GM13976 (cell line): ENCODE measurements at regions not wholly inside any gene's neighbourhood (a gene's known extent, or its start where the extent isn't known, plus 50 kb on each side); places are given as distances from the start of the nearest gene placed in this dataset.

Experiments
- DNase-seq: peaks from one replicate; pipeline ENCODE4 v3.0.0; 2012; ENCODE audit warnings: low spot score
- CTCF ChIP-seq: IDR thresholded peaks from 2 replicates; pipeline ENCODE4 v1.5.1; 2012; ENCODE audit warnings: borderline replicate concordance, mild to moderate bottlenecking; ENCODE audit not compliant: insufficient read depth; ENCODE audit errors: extremely low read depth, missing control alignments, control extremely low read depth
- in situ Hi-C: fragments of 300-500 bp; cut with MboI; formaldehyde crosslinking; loops from one replicate; pipeline ENCODE4 v1.12.0; 2022; ENCODE audit warnings: low sequenced_read_pairs, mixed read lengths, inconsistent platforms; ENCODE audit not compliant: unreplicated experiment

GRCh38 chr2:236405357-236405756, 141.2 kb upstream of the ASB18 start:
- TF ChIP-seq CTCF, result no peak
- in situ Hi-C loops, result no loop called here
- no peak for DNase-seq

- in situ Hi-C loops, result no loop called here
Measured at GRCh38 chr2:236408090-236408489, 143.9 kb upstream of the ASB18 start.

DNA sequence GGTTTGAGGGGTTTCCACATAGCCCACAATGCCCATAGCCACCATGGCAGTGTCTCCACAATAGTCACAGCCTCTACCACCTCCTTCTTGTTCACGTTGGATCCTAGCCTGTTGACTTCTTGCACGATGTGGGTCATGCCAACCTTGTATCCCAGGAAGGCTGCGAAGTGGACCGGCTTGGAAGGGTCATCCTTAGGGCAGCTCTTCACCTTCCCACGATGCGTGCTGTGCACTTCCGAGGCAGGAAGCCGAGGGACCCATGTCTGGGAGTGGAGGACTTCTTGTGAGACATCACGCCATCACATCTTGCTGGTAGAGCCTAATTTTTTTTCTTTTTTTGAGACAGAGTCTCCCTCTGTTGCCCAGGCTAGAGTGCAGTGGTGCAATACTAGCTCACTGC, 144.6 kb upstream of the ASB18 start:
- in situ Hi-C loops, result no loop called here
- no peak for DNase-seq
- TF ChIP-seq CTCF, result no peak

More at GRCh38 chr2:236408090-236408489, 143.9 kb upstream of the ASB18 start:
- no peak for TF ChIP-seq CTCF
- no peak for DNase-seq

DNA sequence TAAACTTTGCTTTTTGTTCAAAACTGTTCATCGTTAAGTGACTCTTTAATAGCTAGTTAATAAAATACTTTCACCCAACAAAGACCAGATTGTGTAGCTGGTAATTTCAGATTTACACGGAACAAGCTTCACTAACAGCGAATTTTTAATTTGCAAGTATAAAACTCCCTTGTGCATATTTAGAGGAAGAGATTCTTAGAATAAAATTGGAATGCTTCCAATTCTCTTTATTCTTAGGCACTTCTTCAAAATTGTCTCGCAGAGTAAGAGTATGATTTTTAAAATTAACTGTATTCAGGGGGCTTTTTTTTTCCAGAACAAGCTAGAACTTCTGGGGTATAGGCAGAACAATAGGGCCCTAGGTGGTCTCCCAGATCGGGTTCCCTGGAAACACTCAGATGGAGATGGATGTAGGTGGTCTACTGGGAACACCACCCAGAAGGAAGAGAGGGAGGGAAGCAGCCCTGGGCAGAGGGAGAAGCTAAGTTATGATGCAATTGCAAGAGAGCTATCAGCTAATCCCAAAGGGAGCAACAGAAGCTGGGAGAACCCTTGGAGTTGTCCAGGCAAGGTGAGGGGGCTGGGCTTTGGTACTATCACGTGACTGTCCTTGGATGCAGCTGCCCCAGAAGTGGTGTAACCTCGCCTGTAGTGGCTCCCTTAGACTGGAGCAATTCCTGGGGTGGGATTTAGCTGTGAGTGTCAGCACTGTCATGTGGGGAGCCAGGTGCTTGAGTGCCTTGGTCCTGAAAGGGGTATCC, 151.7 kb upstream of the ASB18 start:
- in situ Hi-C loops, result no loop called here
- DNase-seq, result no peak
- no peak for TF ChIP-seq CTCF

DNA sequence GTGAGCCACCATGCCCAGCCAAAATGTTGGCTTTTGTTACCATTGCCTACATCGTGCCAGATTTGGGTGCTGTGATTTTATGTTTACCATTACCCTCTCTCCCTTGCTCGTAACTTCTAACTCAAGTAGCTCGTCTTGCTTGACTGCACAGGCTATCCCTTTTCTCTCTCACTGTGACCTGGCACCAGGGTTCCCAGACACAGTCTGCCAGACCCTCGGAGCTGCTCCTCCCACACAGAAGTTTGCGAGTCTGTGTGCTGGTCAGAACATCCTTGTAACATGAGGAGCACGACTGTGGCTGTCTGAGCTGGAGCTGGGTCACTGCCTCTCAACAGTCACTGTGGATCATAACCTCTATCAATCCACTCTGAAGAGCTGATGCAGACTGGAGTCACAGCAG, 152.5 kb upstream of the ACKR3 start:
- no peak for TF ChIP-seq CTCF
- in situ Hi-C loops, result no loop called here
- no peak for DNase-seq

DNA sequence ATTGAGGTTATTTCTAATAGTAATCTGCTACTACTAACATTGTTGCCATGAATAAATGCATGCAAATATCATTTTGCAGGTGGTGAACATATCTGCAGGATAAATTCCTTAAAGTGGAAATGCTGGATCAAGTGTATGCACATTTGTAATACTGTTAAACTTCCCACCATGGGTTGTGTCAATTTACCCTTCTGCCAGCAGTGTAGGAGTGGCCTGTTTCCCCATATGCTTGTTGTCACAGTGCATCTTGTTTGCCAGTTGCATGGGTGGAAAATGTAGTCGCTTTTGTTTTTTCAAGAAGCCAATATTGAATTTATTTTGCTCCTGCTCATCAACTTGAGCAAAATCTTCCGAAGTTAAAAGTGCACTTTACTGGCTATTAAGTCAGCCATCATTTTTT, 139.0 kb upstream of the ACKR3 start:
- TF ChIP-seq CTCF, result no peak
- in situ Hi-C loops, result no loop called here
- DNase-seq, result no peak
